DMS53 treated with DMSO at 0.1 percent for 48 hours (cell line): ENCODE measurements at regions not wholly inside any gene's neighbourhood (a gene's known extent, or its start where the extent isn't known, plus 50 kb on each side); places are given as distances from the start of the nearest gene placed in this dataset.

Experiments used
- DNase-seq: peaks from one replicate; lab custom pipeline; 2025; ENCODE audit not compliant: unreplicated experiment; lab: John Stamatoyannopoulos, UW

- no peak for DNase-seq
Observed at GRCh38 chr5:40288800-40289485, 390.8 kb upstream of the PTGER4 start.

- no peak for DNase-seq
Observed at GRCh38 chr5:40284863-40285262, 394.9 kb upstream of the PTGER4 start.

GRCh38 chr5:40278881-40279280 is 400.8 kb upstream of the PTGER4 start:
- DNase-seq = no peak

GRCh38 chr5:40277161-40277906 is 402.4 kb upstream of the PTGER4 start:
- no peak for DNase-seq

- no peak for DNase-seq
Observed at GRCh38 chr5:40276426-40277102, 403.2 kb upstream of the PTGER4 start.

- no peak for DNase-seq
Observed at GRCh38 chr5:40274568-40274967, 405.1 kb upstream of the PTGER4 start.

- no peak for DNase-seq
Observed at GRCh38 chr5:40273936-40274335, 405.8 kb upstream of the PTGER4 start.

GRCh38 chr5:40271476-40271875 is 408.2 kb upstream of the PTGER4 start:
- DNase-seq = no peak

GRCh38 chr5:40270274-40270845 is 409.4 kb upstream of the PTGER4 start:
- no peak for DNase-seq

- no peak for DNase-seq
Observed at GRCh38 chr5:40268088-40268487, 411.6 kb upstream of the PTGER4 start.

- DNase-seq = no peak
Observed at GRCh38 chr5:40266952-40267351, 412.8 kb upstream of the PTGER4 start.

- DNase-seq = no peak
Observed at GRCh38 chr5:40261984-40262383, 417.7 kb upstream of the PTGER4 start.

- no peak for DNase-seq
Observed at GRCh38 chr5:40260361-40260760, 419.4 kb upstream of the PTGER4 start.

GRCh38 chr5:40258222-40258621 is 421.5 kb upstream of the PTGER4 start:
- no peak for DNase-seq

GRCh38 chr5:40240671-40241070 is 439.0 kb upstream of the PTGER4 start:
- DNase-seq = no peak

- DNase-seq = no peak
Observed at GRCh38 chr5:40240111-40240510, 439.6 kb upstream of the PTGER4 start.

GRCh38 chr5:40238066-40238745 is 441.5 kb upstream of the PTGER4 start:
- DNase-seq = no peak

- DNase-seq = no peak
Observed at GRCh38 chr5:40235471-40236400, 444.0 kb upstream of the PTGER4 start.

- no peak for DNase-seq
Observed at GRCh38 chr5:40233268-40233667, 446.4 kb upstream of the PTGER4 start.

- DNase-seq = no peak
Observed at GRCh38 chr5:40227931-40228330, 451.8 kb upstream of the PTGER4 start.
